HepG2 (cell line): ENCODE measurements at regions not wholly inside any gene's neighbourhood (a gene's known extent, or its start where the extent isn't known, plus 50 kb on each side); places are given as distances from the start of the nearest gene placed in this dataset.

Experiments
- ATAC-seq: fragments of 200-7000 bp; cut with Tn5 transposase; 3 replicates; pipeline ENCODE4 v1.9.1; 2020; ENCODE audit warnings: mild to moderate bottlenecking, moderate library complexity
- BruUV-seq: library from RNA; stranded (reverse); fragments of 400-500 nt; replicated peaks from 2 replicates; lab custom pipeline; 2021; lab: Mats Ljungman, UMichigan
- CTCF ChIA-PET: fragments of 300-600 bp; formaldehyde crosslinking; extraction: SDS; loops from one replicate; lab custom pipeline; 2021; ENCODE audit warnings: low total read pairs, inconsistent platforms, low intra/inter-chr PET ratio; lab: Yijun Ruan, JAX
- POLR2A ChIA-PET: fragments of 350-600 bp; sonication (Branson Sonifier 250); formaldehyde crosslinking; loops from one replicate; lab custom pipeline; 2020; ENCODE audit warnings: antibody characterized with exemption, inconsistent platforms; lab: Yijun Ruan, JAX
- DNase-seq: peaks from one replicate; pipeline ENCODE4 v3.0.0-alpha.2; 2015; ENCODE audit warnings: low spot score
- FAIRE-seq: peaks from 3 replicates; lab custom pipeline; 2011; peaks lifted over from hg19 to GRCh38; lab: Jason Lieb, UNC
- H2AFZ ChIP-seq: one replicate; pipeline ENCODE4 v1.6.1; 2011; ENCODE audit warnings: low read length, inconsistent platforms
- H3K27ac ChIP-seq: fragments of 300-600 bp; 3 replicates; pipeline ENCODE4 v1.8.0; 2011; ENCODE audit warnings: mixed run types, mild to moderate bottlenecking, mixed read lengths, low read length, inconsistent platforms; ENCODE audit not compliant: insufficient read depth; ENCODE audit errors: extremely low read length
- H3K27me3 ChIP-seq, 2 experiments: fragments of 200-600 bp in 1 of 2; 2 replicates in 1 of 2; 3 replicates in 1 of 2; pipeline versions ENCODE4 v1.6.0 to v1.8.0; 2011; ENCODE audit warnings: low read length in 2 of 2, mild to moderate bottlenecking in 2 of 2, moderate library complexity in 2 of 2, inconsistent platforms in 1 of 2; ENCODE audit not compliant: insufficient read depth in 2 of 2, control insufficient read depth in 1 of 2
- H3K36me3 ChIP-seq, 2 experiments: fragments of 200-600 bp in 1 of 2; replicated peaks in 1 of 2; 2 replicates in 1 of 2; 3 replicates in 1 of 2; pipeline versions ENCODE4 v1.5.1 to v1.8.0; 2011; ENCODE audit warnings: low read length in 2 of 2, inconsistent platforms in 1 of 2; ENCODE audit not compliant: insufficient read depth in 2 of 2, control insufficient read depth in 1 of 2
- H3K4me1 ChIP-seq: 2 replicates; pipeline ENCODE4 v1.5.1; 2012; ENCODE audit warnings: low read length, inconsistent platforms; ENCODE audit not compliant: insufficient read depth
- H3K4me2 ChIP-seq: 2 replicates; pipeline ENCODE4 v1.6.0; 2011; ENCODE audit warnings: low read depth, low read length, inconsistent platforms
- H3K4me3 ChIP-seq, 3 experiments: fragments of 200-600 bp in 1 of 3; sonication (generic), shearing (Covaris generic) in 1 of 3; replicated peaks in 1 of 3; 2 replicates each; pipeline ENCODE4 v1.5.1; 2011 to 2016; ENCODE audit warnings: low read length in 3 of 3, inconsistent platforms in 2 of 3, low read depth in 2 of 3, mild to moderate bottlenecking in 2 of 3, control low read depth in 1 of 3, mixed read lengths in 1 of 3; ENCODE audit not compliant: insufficient read depth in 1 of 3
- H3K79me2 ChIP-seq: one replicate; pipeline ENCODE4 v1.6.1; 2011; ENCODE audit warnings: low read length, inconsistent platforms; ENCODE audit not compliant: insufficient read depth
- H3K9ac ChIP-seq: 2 replicates; pipeline ENCODE4 v1.6.0; 2011; ENCODE audit warnings: mild to moderate bottlenecking, low read depth, low read length, inconsistent platforms; ENCODE audit not compliant: insufficient read depth
- H3K9me3 ChIP-seq: 2 replicates; pipeline ENCODE4 v1.5.1; 2012; ENCODE audit warnings: mild to moderate bottlenecking, low read length
- H4K20me1 ChIP-seq: 2 replicates; pipeline ENCODE4 v1.6.0; 2011; ENCODE audit warnings: inconsistent platforms, mild to moderate bottlenecking, low read length, moderate library complexity; ENCODE audit not compliant: insufficient read depth
- HMGA1 ChIP-seq: sonication (generic); formaldehyde crosslinking; conservative IDR thresholded peaks from 2 replicates; pipeline ENCODE4 v1.4.0; 2020; ENCODE audit warnings: missing genetic modification reagents
- JDP2 ChIP-seq: sonication (generic); formaldehyde crosslinking; IDR thresholded peaks from 2 replicates; pipeline ENCODE4 v1.8.1; 2022; ENCODE audit warnings: missing genetic modification reagents, borderline replicate concordance
- KAT8 ChIP-seq: IDR thresholded peaks from 2 replicates; pipeline ENCODE4 v1.6.1; 2016; ENCODE audit warnings: missing genetic modification reagents, missing compliant biosample characterization
- PHB2 ChIP-seq: fragments of 450-650 bp; IDR thresholded peaks from 2 replicates; pipeline ENCODE4 v1.6.1; 2018; ENCODE audit not compliant: partially characterized antibody
- POGZ ChIP-seq: sonication (generic); formaldehyde crosslinking; IDR thresholded peaks from 2 replicates; pipeline ENCODE4 v1.4.0; 2020; ENCODE audit warnings: mild to moderate bottlenecking, missing genetic modification reagents
- PRMT3 ChIP-seq: sonication (generic); formaldehyde crosslinking; IDR thresholded peaks from 2 replicates; pipeline ENCODE4 v1.8.1; 2022; ENCODE audit warnings: low read depth, mild to moderate bottlenecking, moderate library complexity, missing genetic modification reagents, borderline replicate concordance
- RFX3 ChIP-seq: IDR thresholded peaks from 2 replicates; pipeline ENCODE4 v1.6.1; 2016; ENCODE audit warnings: missing biosample characterization, missing genetic modification reagents
- RNF2 ChIP-seq: fragments of 450-650 bp; conservative IDR thresholded peaks from 2 replicates; pipeline ENCODE4 v1.6.1; 2016; ENCODE audit warnings: low read depth
- SMAD3 ChIP-seq: sonication (generic); formaldehyde crosslinking; IDR thresholded peaks from 2 replicates; pipeline ENCODE4 v1.4.0; 2020; ENCODE audit warnings: missing genetic modification reagents
- SRSF4 ChIP-seq: fragments of 200-400 bp; formaldehyde crosslinking; IDR thresholded peaks from one replicate; pipeline ENCODE4 v1.6.1; 2018; ENCODE audit warnings: mild to moderate bottlenecking, low read depth, low read length, moderate library complexity; ENCODE audit not compliant: poor library complexity, severe bottlenecking
- TRIM24 ChIP-seq: sonication (generic); formaldehyde crosslinking; IDR thresholded peaks from 2 replicates; pipeline ENCODE4 v1.8.0; 2022; ENCODE audit warnings: mild to moderate bottlenecking, missing genetic modification reagents
- ZBTB21 ChIP-seq: sonication (generic); formaldehyde crosslinking; IDR thresholded peaks from 2 replicates; pipeline ENCODE4 v1.4.0; 2020; ENCODE audit warnings: missing genetic modification reagents
- ZMYM3 ChIP-seq: sonication (generic); formaldehyde crosslinking; IDR thresholded peaks from 2 replicates; pipeline ENCODE4 v1.5.1; 2020; ENCODE audit warnings: mild to moderate bottlenecking, missing genetic modification reagents
- ZNF136 ChIP-seq: sonication (generic); formaldehyde crosslinking; IDR thresholded peaks from 2 replicates; pipeline ENCODE4 v1.8.1; 2022; ENCODE audit warnings: low read depth, mild to moderate bottlenecking, moderate library complexity, missing genetic modification reagents
- ZNF619 ChIP-seq: sonication (generic); formaldehyde crosslinking; IDR thresholded peaks from 2 replicates; pipeline ENCODE4 v1.4.0; 2020; ENCODE audit warnings: mild to moderate bottlenecking, missing genetic modification reagents
- ZNF747 ChIP-seq: sonication (generic); formaldehyde crosslinking; IDR thresholded peaks from 2 replicates; pipeline ENCODE4 v1.8.1; 2023; ENCODE audit warnings: missing genetic modification reagents, mild to moderate bottlenecking, borderline replicate concordance
- ZSCAN25 ChIP-seq: sonication (generic); formaldehyde crosslinking; IDR thresholded peaks from 2 replicates; pipeline ENCODE4 v1.8.0; 2022; ENCODE audit warnings: mild to moderate bottlenecking, missing genetic modification reagents
- in situ Hi-C: cut with HindIII; loops from 2 replicates; pipeline ENCODE4 v1.10.0; 2017; ENCODE audit warnings: low pct_unique_long_range_greater_than_20kb; ENCODE audit not compliant: extremely low pct_ligation_motif_present
- intact Hi-C: fragments of 100-400 bp; cut with micrococcal nuclease; formaldehyde crosslinking; loops from one replicate; pipeline ENCODE4 v1.10.0; 2022; ENCODE audit not compliant: unreplicated experiment
- TF ChIP-seq, protein P1 (sequence below): sonication (generic); formaldehyde crosslinking; IDR thresholded peaks from 2 replicates; pipeline ENCODE4 v1.4.0; 2020; ENCODE audit warnings: missing genetic modification reagents
- TF ChIP-seq, protein P2 (sequence below): sonication (generic); formaldehyde crosslinking; IDR thresholded peaks from 2 replicates; pipeline ENCODE4 v1.8.1; 2022; ENCODE audit warnings: low read depth, mild to moderate bottlenecking, missing genetic modification reagents
- TF ChIP-seq, protein P3 (sequence below): sonication (generic); formaldehyde crosslinking; IDR thresholded peaks from 2 replicates; pipeline ENCODE4 v1.4.0; 2020; ENCODE audit warnings: mild to moderate bottlenecking, missing genetic modification reagents

DNA sequence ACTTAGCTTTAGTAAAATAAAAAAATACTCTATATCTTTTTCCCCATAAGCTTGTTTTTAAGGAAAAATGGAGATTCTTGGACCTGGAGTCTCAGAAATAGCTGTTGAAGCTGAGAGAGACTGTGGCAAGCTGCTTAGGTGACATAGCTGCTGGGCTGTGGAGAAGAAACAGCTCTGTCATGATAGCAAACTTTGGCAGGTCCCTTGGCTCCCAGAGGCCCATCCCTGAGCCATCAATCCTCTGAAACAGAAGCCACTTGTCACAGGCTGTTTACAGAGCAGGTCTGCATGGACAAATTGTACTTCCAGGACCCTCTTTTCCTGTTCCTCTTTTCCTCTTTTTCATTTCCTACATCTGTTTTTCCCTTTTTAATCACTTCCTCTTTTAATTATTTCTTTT, 1370.1 kb upstream of the CRIM1 start:
- no peak for ATAC-seq
- POLR2A ChIA-PET, result no interaction called here
- no peak overlapping the region for H3K27ac ChIP-seq
- CTCF ChIA-PET, result no interaction called here
- no peak overlapping the region for H3K9ac ChIP-seq
- H3K79me2 ChIP-seq, result no peaks in the 10 kb centered on the region
- no peaks in the 10 kb centered on the region for H3K27me3 ChIP-seq
- FAIRE-seq, result no peak
- H3K4me2 ChIP-seq, result no peak overlapping the region
- no peaks in the 10 kb centered on the region for H4K20me1 ChIP-seq
- no peaks in the 10 kb centered on the region for H3K4me1 ChIP-seq
- no peak overlapping the region for H3K4me3 ChIP-seq
- no peak for TF ChIP-seq TRIM24
- no peak for TF ChIP-seq ZNF136 (CRISPR knock-in tag)
- no peak for TF ChIP-seq ZNF747 (CRISPR knock-in tag)
- TF ChIP-seq, protein P1, sequence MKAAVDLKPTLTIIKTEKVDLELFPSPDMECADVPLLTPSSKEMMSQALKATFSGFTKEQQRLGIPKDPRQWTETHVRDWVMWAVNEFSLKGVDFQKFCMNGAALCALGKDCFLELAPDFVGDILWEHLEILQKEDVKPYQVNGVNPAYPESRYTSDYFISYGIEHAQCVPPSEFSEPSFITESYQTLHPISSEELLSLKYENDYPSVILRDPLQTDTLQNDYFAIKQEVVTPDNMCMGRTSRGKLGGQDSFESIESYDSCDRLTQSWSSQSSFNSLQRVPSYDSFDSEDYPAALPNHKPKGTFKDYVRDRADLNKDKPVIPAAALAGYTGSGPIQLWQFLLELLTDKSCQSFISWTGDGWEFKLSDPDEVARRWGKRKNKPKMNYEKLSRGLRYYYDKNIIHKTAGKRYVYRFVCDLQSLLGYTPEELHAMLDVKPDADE (CRISPR knock-in tag), result no peak
- TF ChIP-seq ZMYM3 (CRISPR knock-in tag), result no peak
- no peak for TF ChIP-seq POGZ (CRISPR knock-in tag)
- TF ChIP-seq SMAD3 (CRISPR knock-in tag), result no peak
- no peak for TF ChIP-seq HMGA1 (CRISPR knock-in tag)
- no peak for TF ChIP-seq ZNF619
- TF ChIP-seq, protein P2, sequence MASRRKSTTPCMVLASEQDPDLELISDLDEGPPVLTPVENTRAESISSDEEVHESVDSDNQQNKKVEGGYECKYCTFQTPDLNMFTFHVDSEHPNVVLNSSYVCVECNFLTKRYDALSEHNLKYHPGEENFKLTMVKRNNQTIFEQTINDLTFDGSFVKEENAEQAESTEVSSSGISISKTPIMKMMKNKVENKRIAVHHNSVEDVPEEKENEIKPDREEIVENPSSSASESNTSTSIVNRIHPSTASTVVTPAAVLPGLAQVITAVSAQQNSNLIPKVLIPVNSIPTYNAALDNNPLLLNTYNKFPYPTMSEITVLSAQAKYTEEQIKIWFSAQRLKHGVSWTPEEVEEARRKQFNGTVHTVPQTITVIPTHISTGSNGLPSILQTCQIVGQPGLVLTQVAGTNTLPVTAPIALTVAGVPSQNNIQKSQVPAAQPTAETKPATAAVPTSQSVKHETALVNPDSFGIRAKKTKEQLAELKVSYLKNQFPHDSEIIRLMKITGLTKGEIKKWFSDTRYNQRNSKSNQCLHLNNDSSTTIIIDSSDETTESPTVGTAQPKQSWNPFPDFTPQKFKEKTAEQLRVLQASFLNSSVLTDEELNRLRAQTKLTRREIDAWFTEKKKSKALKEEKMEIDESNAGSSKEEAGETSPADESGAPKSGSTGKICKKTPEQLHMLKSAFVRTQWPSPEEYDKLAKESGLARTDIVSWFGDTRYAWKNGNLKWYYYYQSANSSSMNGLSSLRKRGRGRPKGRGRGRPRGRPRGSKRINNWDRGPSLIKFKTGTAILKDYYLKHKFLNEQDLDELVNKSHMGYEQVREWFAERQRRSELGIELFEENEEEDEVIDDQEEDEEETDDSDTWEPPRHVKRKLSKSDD (CRISPR knock-in tag), result no peak
- no peak for TF ChIP-seq KAT8
- no peak for TF ChIP-seq RNF2
- no peak for TF ChIP-seq RFX3 (CRISPR knock-in tag)
- TF ChIP-seq PRMT3, result no peak
- TF ChIP-seq, protein P3, sequence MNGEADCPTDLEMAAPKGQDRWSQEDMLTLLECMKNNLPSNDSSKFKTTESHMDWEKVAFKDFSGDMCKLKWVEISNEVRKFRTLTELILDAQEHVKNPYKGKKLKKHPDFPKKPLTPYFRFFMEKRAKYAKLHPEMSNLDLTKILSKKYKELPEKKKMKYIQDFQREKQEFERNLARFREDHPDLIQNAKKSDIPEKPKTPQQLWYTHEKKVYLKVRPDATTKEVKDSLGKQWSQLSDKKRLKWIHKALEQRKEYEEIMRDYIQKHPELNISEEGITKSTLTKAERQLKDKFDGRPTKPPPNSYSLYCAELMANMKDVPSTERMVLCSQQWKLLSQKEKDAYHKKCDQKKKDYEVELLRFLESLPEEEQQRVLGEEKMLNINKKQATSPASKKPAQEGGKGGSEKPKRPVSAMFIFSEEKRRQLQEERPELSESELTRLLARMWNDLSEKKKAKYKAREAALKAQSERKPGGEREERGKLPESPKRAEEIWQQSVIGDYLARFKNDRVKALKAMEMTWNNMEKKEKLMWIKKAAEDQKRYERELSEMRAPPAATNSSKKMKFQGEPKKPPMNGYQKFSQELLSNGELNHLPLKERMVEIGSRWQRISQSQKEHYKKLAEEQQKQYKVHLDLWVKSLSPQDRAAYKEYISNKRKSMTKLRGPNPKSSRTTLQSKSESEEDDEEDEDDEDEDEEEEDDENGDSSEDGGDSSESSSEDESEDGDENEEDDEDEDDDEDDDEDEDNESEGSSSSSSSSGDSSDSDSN (CRISPR knock-in tag), result no peak
- no peak for TF ChIP-seq ZSCAN25 (CRISPR knock-in tag)
- TF ChIP-seq PHB2, result no peak
- no peak for TF ChIP-seq SRSF4
- no peak for TF ChIP-seq JDP2 (CRISPR knock-in tag)
- no peak for TF ChIP-seq ZBTB21 (CRISPR knock-in tag)
- TF ChIP-seq, all 625 proteins: peak for 0
- no peak for DNase-seq
- H2AFZ ChIP-seq, result no peak overlapping the region
- BruUV-seq, result no TSS peak
- H3K9me3 ChIP-seq, result peaks cover 7% of the 10 kb centered on the region; the same call in 1 of the 2 replicates
- in situ Hi-C loops, result no loop called here
- no peaks in the 10 kb centered on the region for H3K36me3 ChIP-seq
- intact Hi-C loops, result no loop called here
